ENCODE measurements at regions not wholly inside any gene's neighbourhood (a gene's known extent, or its start where the extent isn't known, plus 50 kb on each side); places are given as distances from the start of the nearest gene placed in this dataset.
"Not testable (repeated sequence)": the region's sequence is repeated elsewhere in the genome, so short reads cannot be mapped to it uniquely, and the experiment has no call there.

DNA sequence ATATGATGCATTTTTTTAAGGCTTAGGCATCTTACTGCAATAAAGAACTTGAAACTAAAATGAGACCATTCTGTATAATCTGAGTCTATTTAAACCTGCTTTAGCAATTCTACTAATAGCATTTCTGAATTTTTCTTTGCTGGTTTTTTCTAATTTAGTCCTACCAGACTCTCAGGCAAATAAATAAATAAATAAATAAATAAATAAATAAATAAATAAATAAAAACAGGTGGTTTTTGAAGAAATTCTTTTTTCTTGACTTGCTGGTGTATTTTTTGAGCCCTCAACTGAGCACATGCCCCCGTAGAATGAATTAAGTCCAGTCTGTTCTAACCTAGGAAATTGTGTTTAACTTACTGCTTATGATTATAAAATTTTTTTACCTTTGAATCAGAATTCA, 134.7 kb upstream of the FOXP2 start:
- DNase-seq (ENCODE audit: low read depth), result no peak

GRCh38 chr7:114273218-114273617, 141.4 kb upstream of the FOXP2 start:
- no peak for DNase-seq (ENCODE audit: low read depth)

GRCh38 chr7:114269714-114270113, 144.9 kb upstream of the FOXP2 start:
- no peak for DNase-seq (ENCODE audit: low read depth)

GRCh38 chr7:114267550-114267949, 147.1 kb upstream of the FOXP2 start:
- DNase-seq (ENCODE audit: low read depth), result not testable (repeated sequence)

DNA sequence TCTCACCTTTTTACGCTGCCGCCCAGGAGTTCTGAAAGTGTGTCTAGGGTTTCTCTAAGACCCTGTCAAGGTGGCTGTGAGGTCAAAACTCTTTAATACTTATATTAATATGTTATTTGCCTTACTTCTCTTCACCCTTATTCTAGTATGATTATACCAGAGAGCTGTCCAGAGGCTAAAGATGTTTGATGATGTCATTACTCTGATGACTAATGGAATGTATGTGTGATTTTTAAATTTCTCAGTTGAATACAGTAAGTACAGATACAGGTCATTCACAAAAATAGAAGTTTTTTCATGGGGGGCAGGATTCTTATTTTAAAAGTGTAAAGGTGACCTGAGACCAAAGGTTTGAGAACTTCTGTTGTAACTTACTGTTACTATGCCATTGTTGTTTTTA, 150.6 kb upstream of the FOXP2 start:
- DNase-seq (ENCODE audit: low read depth), result no peak

DNA sequence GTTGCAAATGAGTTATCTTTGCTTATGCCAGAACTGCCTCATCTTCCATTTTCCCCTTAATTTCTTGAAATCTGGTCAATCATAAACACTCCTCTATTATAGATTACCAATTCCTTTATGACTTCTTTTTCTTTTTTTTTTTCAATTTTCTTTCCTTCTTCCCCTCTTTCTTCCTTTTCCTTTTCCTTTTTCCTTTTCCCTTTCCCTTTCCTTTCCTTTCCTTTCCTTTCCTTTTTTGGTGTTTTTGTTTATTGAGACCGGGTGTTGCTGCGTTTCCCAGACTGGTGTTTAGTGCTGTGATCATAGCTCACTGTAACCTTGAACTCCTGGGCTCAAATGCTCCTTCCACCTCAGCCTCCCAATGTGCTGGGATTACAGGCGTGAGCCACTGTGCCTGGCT, 151.4 kb upstream of the FOXP2 start:
- no peak for DNase-seq (ENCODE audit: low read depth)

DNA sequence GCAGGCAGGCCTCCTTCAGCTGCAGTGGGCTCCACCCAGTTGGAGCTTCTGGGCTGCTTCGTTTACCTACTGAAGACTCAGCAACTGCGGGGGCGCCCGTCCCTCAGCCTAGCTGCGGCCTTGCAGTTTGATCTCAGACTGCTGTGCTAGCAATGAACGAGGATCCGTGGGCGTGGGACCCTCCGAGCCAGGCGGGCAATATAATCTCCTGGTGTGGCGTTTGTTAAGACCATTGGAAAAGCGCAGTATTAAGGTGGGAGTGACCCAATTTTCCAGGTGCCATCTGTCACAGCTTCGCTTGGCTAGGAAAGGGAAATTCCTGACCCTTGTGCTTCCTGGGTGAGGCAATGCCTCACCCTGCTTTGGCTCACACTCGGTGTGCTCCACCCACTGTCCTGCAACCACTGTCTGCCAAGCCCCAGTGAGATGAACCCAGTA, 159.2 kb upstream of the FOXP2 start:
- no peak for DNase-seq (ENCODE audit: low read depth)

DNA sequence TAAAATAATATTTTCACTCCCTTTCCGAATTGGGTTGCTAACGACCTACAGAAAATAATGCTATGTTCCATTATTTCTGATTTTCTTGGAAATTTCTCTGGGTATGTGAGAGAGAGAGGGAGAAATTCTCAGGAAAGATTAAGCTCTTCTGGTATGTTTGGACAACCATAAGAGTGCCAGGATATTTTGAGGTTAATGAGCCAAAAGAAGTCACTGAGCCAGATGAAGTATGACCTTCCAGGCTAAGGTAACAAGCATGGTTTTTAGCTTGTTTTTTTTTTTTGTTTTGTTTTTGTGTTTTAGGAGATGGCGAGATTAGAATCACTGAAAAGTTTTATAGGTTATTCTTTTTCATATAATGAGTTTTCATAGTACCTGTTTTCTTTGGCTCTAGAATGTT, 171.0 kb upstream of the FOXP2 start:
- no peak for DNase-seq (ENCODE audit: low read depth)

- peak; percentile 13 for DNase-seq (ENCODE audit: low read depth)
These were observed 171.6 kb upstream of the FOXP2 start for GRCh38 chr7:114242992-114243507.

DNA sequence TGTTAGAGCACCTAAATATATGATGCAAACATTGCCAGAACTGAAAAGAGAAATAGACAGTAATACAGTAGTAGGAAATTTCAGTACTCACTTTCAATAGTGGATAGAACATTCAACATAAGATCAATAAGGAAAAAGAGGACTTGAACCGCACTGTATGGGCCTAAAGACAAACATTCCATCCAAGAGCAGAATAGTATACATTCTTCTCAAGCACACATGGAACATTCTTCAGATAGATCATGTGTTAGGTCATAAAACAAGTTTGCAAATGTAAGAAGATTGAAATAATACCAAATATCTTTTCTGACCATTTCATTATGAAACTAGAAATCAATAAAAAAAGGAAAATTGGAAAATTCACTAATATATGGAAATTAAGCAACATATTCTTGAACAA, 185.4 kb upstream of the FOXP2 start:
- no peak for DNase-seq (ENCODE audit: low read depth)

DNA sequence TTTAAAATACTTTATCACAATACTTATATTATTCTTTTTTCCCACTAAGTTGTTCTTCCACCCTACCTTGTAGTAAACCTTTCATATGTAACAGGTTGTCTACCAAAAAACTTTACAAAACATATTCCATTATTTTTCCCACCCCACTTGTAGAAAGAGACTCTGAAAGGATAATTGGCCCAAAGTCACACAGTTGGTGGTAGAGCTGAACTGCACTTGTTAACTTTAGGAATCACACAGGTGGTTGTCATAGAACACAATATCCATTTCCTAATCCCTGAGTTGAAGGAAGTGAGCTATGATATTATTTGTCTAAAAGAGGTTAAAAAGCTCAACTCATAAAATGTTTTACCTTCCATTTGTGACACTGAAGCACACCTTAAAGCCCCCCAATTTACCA, 188.8 kb upstream of the FOXP2 start:
- DNase-seq (ENCODE audit: low read depth), result no peak

DNA sequence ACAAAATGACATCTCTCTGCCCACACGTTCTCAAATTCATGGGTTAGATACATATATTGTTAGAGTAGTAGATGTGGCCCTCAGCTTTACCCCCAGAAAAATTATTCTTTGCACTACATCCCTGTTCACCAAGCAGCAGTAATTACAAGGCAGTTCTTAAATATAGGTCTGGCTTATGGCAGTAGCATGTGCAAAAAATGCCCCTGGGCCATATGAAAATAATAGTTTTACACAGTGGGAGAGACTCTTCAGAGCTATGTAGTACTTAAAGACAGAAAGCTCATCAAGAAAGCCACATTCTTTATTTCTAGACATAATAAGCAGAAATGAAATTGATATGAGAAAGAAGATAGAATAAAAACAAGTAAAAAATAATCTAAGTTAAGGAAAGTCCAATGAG, 196.3 kb upstream of the FOXP2 start:
- DNase-seq (ENCODE audit: low read depth), result no peak

GRCh38 chr7:114217026-114217806, 197.4 kb upstream of the FOXP2 start:
- no peak for DNase-seq (ENCODE audit: low read depth)

DNA sequence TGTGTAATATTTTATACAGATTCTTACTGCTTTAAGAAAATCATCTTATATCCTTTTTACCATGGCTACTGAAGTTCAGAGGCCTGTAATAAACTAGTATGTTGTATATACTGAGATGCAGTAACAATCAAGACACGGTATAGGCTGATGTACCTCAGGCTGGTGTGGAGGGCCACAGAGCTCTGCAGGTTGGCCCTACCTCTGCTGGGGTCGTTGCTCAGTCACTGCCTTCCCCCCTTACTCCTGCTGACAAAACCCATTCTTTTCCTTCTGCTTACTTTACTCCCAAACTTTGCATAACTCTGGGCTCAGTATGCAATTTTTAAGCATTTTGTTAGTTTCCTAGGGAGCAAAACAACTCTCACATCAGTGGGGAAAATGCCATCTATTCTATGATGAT, 200.1 kb upstream of the FOXP2 start:
- no peak for DNase-seq (ENCODE audit: low read depth)

DNA sequence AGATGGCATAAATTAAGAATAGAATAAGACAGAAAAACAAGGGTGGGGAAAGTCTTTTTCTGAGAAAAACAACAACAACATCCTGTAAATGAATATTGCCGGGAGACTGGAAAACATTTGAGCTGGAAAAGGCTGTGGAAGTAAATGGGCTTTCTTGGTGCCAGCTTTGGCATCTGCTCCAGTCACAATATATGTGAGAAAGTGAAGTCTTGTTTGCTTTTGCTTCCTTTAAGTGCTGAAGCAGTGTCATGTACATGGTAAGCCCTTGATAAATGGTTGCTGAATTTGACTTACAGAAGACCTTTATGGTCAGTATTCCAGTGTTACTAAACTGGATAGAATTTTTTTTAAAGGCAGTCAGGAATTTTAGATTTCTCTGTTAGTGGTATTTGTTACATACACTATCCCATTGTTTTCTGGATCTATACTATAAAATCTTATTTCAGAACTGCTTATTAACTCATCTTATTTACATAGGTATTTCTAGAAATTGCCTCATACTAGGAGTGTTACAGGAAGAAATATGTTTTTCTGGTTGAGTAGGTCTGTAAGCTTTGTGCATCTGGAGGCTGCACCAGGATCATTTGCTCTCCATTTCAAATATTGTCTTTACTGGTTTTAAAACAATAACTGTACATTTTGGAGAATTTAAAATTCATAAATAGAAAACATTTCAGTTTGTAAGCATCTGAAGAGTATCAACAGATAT, 201.7 kb upstream of the FOXP2 start:
- DNase-seq (ENCODE audit: low read depth), result no peak

GRCh38 chr7:114209968-114210367, 204.6 kb upstream of the FOXP2 start:
- no peak for DNase-seq (ENCODE audit: low read depth)

GRCh38 chr7:114206688-114207087, 207.9 kb upstream of the FOXP2 start:
- no peak for DNase-seq (ENCODE audit: low read depth)

GRCh38 chr7:114196517-114196916, 218.1 kb upstream of the FOXP2 start:
- DNase-seq (ENCODE audit: low read depth), result no peak

- DNase-seq (ENCODE audit: low read depth), result no peak
These were observed 224.2 kb upstream of the FOXP2 start for GRCh38 chr7:114190387-114190786.

DNA sequence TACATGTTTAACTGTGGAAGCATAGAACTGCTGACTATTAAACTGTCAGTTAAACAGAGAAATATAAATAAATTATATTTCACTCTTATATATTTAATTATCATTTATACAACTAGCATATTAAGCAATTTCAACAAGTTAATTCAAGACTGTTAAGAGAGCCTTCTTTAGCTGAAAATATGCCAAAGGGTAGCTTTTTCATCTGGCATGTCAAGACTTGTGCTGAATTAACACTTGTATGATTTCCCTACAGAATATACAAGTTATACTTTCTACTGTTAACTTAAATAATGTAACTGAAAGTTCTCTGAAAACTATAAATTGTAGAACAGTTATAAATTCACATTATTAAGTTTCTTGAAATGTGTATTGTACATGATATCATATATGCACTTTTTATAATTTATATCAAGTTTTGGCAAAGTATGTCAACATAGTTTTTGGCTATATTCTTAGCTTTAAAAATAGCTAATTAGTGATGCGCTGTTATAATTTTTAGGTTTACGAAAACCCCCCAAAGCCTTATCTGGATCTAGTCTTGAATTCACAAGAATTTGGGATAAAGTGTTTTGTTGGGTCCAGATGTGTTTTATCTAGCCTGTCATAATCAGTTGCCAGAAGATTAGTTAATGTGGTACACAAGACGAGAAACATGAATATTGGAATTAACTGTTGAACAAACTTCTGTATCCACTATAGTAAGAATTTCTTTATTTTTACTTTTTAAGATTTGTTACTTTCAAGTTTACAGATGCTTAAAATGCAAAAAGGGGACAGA, 231.1 kb upstream of the FOXP2 start:
- DNase-seq (ENCODE audit: low read depth), result no peak

DNA sequence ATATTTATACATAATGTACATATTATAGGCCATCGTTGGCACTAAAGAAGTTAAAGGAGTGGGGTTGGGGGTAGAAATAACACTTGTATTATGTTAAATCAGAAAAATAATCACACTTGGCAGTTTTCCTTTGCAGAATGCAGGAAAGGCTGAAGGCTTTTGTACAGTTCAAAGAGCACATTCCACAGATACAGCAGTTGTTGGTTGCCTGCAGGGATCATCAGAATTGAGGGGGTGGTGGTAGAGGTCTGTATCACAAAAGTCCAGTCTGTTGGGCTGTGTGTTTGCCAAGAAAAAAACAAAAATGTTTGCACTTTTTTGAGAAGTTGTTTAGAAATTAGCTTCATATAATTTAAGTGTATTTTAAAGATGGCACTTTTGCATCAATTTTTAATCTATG, 231.8 kb upstream of the FOXP2 start:
- DNase-seq (ENCODE audit: low read depth), result no peak

DNA sequence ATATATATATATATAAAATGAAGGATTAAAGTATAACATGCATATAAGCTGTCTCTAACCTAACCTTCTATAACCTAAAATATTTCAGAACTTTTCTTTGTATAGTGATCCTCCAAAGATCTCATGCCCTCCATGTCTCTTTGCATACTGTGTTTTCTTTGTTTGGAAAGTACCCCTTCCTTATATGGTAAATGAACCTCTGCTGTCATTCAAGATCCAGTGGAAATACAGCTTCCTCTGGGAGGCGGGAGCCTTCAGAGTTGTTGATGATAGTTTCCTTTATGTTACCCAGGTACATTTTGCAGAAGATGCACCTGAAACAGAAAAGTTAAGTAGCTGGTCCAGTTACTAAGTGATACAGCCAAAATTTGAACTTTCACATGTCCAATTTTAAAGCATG, 233.3 kb upstream of the FOXP2 start:
- DNase-seq (ENCODE audit: low read depth), result no peak

Measured in HS-5 (cell line).